Type B pancreatic cell (in vitro differentiated cells): ENCODE measurements at regions not wholly inside any gene's neighbourhood (a gene's known extent, or its start where the extent isn't known, plus 50 kb on each side); places are given as distances from the start of the nearest gene placed in this dataset.

Source experiments
- DNase-seq: peaks from one replicate; pipeline ENCODE4 v3.0.0; 2021; ENCODE audit warnings: mixed read lengths; ENCODE audit not compliant: unreplicated experiment; ENCODE audit errors: extremely low spot score
- H3K27ac Mint-ChIP-seq: 2 replicates; pipeline ENCODE4 v1.8.0; 2021; ENCODE audit warnings: mild to moderate bottlenecking, mixed read lengths
- H3K27me3 Mint-ChIP-seq: 2 replicates; pipeline ENCODE4 v1.8.0; 2021; ENCODE audit warnings: mixed read lengths
- H3K36me3 Mint-ChIP-seq: 2 replicates; pipeline ENCODE4 v1.8.0; 2021; ENCODE audit warnings: mixed read lengths
- H3K4me1 Mint-ChIP-seq: one replicate; pipeline ENCODE4 v1.8.0; 2021; ENCODE audit warnings: mixed read lengths; ENCODE audit not compliant: unreplicated experiment
- H3K4me3 Mint-ChIP-seq: 2 replicates; pipeline ENCODE4 v1.8.0; 2021; ENCODE audit warnings: mild to moderate bottlenecking, mixed read lengths
- H3K9me3 Mint-ChIP-seq: 2 replicates; pipeline ENCODE4 v1.8.0; 2021; ENCODE audit warnings: mixed read lengths
- CTCF ChIP-seq: fragments of 200-600 bp; sonication (generic); conservative IDR thresholded peaks from 2 replicates; pipeline ENCODE4 v1.5.0; 2021; ENCODE audit warnings: antibody characterized with exemption, mild to moderate bottlenecking

- no peak overlapping the region for H3K4me3 Mint-ChIP-seq
- peaks cover 5% of the 10 kb centered on the region for H3K4me1 Mint-ChIP-seq
- no peak for DNase-seq
- peaks cover 8% of the 10 kb centered on the region for H3K9me3 Mint-ChIP-seq
- H3K27ac Mint-ChIP-seq = no peak overlapping the region
- TF ChIP-seq CTCF = no peak
- no peaks in the 10 kb centered on the region for H3K27me3 Mint-ChIP-seq
- peaks cover 3% of the 10 kb centered on the region for H3K36me3 Mint-ChIP-seq
Observed at GRCh38 chr1:83075107-83075506, 923.8 kb downstream of the TTLL7 start.

GRCh38 chr1:83067954-83068353 lies 931.0 kb downstream of the TTLL7 start:
- Mint-ChIP-seq H3K4me1 (no peaks in the 10 kb centered on the region), H3K27ac (no peak overlapping the region), H3K4me3 (no peak overlapping the region), H3K27me3 (no peaks in the 10 kb centered on the region), H3K9me3 (peaks cover 16% of the 10 kb centered on the region), H3K36me3 (peaks cover 3% of the 10 kb centered on the region)
- no peak for TF ChIP-seq CTCF
- DNase-seq = no peak

GRCh38 chr1:83065952-83066727 lies 932.8 kb downstream of the TTLL7 start:
- no peak overlapping the region for H3K27ac Mint-ChIP-seq
- H3K4me1 Mint-ChIP-seq = no peaks in the 10 kb centered on the region
- TF ChIP-seq CTCF = no peak
- H3K36me3 Mint-ChIP-seq = peaks cover 3% of the 10 kb centered on the region
- peaks cover 16% of the 10 kb centered on the region for H3K9me3 Mint-ChIP-seq
- H3K27me3 Mint-ChIP-seq = no peaks in the 10 kb centered on the region
- DNase-seq = no peak
- no peak overlapping the region for H3K4me3 Mint-ChIP-seq

- DNase-seq = no peak
- Mint-ChIP-seq H3K9me3 (peaks cover 8% of the 10 kb centered on the region), H3K27me3 (no peaks in the 10 kb centered on the region), H3K27ac (no peak overlapping the region), H3K36me3 (no peaks in the 10 kb centered on the region), H3K4me1 (no peaks in the 10 kb centered on the region), H3K4me3 (no peak overlapping the region)
- TF ChIP-seq CTCF = no peak
Observed at GRCh38 chr1:83064589-83065242, 934.2 kb downstream of the TTLL7 start.

GRCh38 chr1:83060651-83061390 lies 938.1 kb downstream of the TTLL7 start:
- no peak for TF ChIP-seq CTCF
- H3K36me3 Mint-ChIP-seq = no peaks in the 10 kb centered on the region
- DNase-seq = no peak
- no peaks in the 10 kb centered on the region for H3K27me3 Mint-ChIP-seq
- H3K4me3 Mint-ChIP-seq = no peak overlapping the region
- peaks cover 9% of the 10 kb centered on the region for H3K4me1 Mint-ChIP-seq
- H3K27ac Mint-ChIP-seq = no peak overlapping the region
- H3K9me3 Mint-ChIP-seq = peaks cover 4% of the 10 kb centered on the region
